DND-41 (cell line): ENCODE measurements at regions not wholly inside any gene's neighbourhood (a gene's known extent, or its start where the extent isn't known, plus 50 kb on each side); places are given as distances from the start of the nearest gene placed in this dataset.

Experiments
- CTCF ChIP-seq: IDR thresholded peaks from 2 replicates; pipeline ENCODE4 v1.5.1; 2012; ENCODE audit warnings: borderline replicate concordance, low read length, moderate library complexity, mild to moderate bottlenecking; ENCODE audit not compliant: poor library complexity, severe bottlenecking; ENCODE audit errors: extremely low read depth
- EZH2 ChIP-seq: IDR thresholded peaks from 3 replicates; pipeline ENCODE4 v1.6.1; 2012; ENCODE audit warnings: borderline replicate concordance, low read depth, mild to moderate bottlenecking, moderate library complexity, low read length, inconsistent platforms; ENCODE audit not compliant: severe bottlenecking

- TF ChIP-seq CTCF: no peak
- TF ChIP-seq EZH2: no peak
Observed at GRCh38 chr13:88107570-88107969, 436.4 kb downstream of the SLITRK5 start.
